HG03469 (cell line): ENCODE measurements at regions not wholly inside any gene's neighbourhood (a gene's known extent, or its start where the extent isn't known, plus 50 kb on each side); places are given as distances from the start of the nearest gene placed in this dataset.
A peak's percentile ranks its signal among the peaks of the same experiment; 100 is the strongest.
"Not testable (repeated sequence)": the region's sequence is repeated elsewhere in the genome, so short reads cannot be mapped to it uniquely, and the experiment has no call there.

Experiments
- ATAC-seq: cut with Tn5 transposase; IDR thresholded peaks from one replicate; pipeline ENCODE4 v1.9.1; 2021; ENCODE audit warnings: mild to moderate bottlenecking, moderate library complexity, moderate number of reproducible peaks; ENCODE audit not compliant: unreplicated experiment

DNA sequence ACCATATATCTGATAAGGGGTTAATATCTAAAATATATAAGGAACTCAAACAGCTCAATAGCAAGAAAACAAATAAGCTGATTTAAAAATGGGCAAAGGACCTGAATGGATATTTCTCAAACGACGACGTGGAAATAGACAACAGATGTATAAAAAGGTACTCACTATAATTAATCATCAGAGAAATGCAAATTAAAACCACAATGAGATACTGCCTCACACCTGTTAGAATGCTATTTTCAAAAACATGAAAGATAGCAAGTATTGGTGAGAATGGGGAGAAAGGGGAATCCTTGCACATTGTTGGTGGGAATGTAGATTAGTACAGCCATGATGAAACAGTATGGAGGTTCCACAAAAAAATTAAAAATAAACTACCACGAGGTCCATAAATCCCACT is 163.2 kb downstream of the DKK1 start:
- ATAC-seq: no peak

DNA sequence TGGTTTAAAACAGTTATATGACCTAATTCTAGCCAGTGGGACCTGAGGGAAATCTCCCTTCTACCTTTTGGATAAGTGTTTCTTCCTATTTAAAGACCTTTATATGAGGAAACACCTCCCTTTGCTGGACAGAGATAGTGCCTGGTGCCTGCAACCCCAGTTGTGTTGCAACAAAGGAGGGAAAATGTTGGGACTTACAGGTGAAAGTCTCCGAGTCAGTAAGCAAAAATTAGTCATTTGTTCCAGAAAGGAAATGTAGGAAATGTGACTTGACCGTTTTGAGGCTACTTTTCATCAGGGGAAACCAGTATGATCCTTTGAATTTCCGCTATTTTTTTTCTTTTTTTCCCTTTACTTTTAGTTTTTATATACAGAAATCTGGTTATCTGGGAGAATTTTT is 165.5 kb downstream of the DKK1 start:
- ATAC-seq: no peak

DNA sequence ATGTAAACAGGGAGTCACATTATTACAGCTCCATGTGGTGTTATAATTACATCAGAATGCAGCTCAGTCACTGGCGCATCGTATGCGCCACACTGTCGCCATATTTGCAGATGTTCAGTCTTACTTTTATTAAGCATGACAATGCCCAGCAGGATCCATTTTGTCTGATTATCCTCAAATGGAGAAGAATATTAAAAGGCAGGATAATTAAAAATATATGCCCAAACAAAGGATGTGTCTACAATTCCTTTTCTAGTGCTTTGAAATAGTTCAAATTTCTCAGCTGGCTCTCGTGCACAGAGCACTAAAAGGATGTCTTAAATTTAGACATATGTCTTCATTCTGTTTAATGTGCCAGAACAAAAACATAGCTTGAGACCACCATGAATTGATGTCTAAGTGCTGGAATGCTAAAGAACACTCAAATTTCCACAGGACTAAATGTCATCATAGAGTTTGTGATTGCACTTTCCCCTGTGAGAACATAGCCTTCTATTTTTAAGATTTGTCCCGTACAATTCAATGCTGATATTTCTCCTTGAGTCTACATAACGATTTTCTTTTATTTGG is 168.0 kb downstream of the DKK1 start:
- ATAC-seq: no peak

DNA sequence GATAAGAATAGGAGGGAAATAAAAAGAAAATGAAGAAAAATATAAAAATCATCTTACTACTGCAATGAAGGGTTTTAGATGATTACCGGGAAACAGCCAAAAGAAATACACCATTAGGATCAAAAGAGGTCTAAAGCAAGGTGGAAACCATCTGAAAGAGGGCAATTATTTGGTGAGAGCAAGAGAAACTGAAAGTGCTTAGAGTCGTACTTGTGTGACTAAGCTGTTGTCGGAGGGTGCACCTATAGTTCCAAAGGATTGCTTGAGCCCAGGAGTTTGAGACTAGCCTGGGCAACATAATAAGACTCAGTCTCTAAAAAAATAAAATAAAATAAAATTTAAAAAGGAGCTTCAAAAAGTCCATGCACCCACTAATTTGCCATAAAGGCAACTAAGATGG is 169.5 kb downstream of the DKK1 start:
- ATAC-seq: peak; percentile 83

DNA sequence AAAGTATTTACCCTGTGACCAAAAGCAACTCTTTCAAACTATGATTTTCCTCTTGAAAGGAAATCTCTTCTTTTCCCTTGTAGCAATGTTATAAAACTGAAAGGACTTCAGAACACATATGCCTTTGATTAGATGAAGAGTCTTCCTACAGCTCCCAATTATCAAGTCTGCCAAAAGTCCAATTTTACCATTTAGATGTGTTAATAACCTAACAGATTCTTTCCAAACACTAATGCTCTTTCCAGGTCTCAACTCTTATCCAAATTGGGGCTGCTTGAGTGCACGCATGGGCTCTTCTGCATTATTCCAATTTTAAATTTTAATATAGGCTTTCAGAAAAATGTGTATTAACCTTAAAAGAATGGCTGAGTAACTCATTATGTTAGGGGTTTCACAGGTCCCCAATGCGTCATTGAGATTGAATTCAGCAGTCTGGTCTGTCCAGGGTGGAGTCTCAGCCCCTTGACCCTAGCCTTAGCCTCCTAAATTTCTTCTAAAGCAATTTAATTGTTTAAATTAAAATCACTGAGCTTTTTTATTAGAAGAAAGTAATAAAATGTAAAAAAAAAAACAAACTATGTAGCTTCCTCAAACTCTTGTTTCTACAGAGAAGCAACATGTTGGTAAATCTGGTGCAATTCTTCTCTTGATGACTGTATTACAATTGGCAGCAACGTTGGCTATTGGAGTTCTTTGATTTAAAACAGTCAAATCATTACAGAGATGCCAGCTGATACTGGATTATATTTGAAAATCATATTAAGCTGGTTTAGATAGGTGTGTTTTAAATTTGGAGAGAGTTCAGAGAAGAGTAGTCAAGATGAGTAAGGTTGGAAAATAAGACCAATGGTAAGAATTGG is 170.4 kb downstream of the DKK1 start:
- no peak for ATAC-seq

DNA sequence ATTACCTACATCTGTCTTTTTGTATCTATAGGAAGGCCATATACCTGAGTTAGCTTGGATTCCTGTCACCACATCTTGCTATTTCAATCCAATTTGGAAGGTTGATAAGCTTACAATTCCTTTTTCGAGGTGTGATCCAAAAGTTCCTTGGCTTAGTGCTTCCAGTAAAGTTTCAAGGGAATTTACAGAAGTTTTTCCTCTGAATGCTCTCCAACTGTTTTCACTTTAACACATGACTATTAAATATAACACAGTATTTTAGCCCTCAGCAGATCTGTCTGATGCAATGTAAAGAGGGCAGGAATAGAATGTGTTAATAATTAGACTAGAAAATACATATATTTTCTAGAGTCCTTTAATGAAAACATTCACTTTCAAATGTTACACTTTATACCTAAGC is 171.4 kb downstream of the DKK1 start:
- ATAC-seq: no peak

DNA sequence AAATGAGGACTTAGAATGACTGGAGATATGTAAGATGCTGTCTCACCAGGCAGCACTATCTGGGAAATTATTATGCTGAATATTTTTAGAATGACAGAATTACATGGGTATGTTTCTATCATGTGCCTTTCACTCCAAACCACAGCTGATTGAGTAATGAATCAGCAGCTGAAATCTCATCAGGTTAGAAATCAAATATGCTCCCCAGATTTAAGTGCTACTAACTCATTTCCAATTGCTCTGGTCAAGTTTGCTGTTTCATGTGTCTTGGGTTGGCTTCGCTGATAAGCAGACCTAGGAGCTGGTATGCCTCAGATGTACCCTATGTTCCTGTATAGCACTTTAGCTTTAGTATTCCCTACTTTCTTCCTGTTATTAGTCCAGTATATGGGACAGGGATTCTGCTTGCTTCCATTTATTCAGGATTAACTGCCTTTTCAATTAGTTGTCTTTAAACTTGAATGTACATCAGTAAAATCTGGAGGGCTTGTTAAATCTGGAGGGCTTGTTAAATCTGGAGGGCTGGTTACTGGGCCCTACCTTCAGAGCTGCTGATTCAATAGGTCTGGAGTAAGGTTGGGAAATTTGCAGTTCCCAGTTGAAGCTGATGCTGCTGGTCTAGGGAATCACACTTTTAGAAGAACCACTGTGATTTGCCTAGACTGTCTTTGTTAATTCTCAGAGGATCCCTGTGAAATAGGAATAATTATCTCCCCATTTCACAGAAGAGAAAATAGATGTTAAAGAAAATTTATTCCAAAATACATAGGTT is 172.9 kb downstream of the DKK1 start:
- no peak for ATAC-seq

DNA sequence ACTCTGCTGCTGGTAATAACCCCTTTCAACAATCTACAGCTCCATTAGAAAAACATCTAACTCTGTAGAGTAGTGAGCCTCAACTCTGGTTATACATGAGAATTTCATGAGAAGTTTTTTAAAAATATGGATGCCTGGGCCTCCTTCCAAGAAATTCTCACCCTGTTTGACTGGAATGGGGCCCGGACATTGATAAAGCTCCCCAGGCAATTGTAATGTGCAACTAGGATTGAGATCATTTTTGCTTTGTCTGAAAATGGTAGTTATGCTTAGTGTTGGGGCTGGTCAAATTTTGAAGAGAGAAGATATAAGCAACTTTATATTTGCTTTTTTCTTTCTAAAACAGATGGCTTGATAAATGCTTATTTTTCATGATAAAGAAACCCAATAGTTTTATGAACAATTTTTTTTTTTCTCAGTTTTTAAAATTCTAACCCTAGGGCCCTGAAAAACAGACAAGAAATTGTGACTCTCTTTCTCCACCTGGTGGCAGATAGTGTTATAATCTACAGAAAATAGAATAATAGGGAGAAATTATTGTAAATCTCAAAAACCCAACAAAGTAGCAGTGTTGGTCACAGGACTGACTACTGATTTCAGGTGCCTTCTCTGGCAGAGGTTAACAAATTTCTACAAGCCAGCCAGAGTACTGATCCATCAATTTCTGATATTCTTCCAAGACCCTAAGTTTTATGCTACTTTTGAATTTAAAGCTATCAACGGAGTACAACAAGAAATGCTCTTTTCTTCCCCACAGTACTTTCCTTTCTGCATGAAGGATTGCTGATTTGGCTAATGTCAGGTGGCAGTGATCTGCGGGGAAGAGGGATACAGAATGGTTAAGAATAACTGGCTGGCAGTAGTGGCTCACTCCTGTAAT is 174.8 kb downstream of the DKK1 start:
- ATAC-seq: no peak

DNA sequence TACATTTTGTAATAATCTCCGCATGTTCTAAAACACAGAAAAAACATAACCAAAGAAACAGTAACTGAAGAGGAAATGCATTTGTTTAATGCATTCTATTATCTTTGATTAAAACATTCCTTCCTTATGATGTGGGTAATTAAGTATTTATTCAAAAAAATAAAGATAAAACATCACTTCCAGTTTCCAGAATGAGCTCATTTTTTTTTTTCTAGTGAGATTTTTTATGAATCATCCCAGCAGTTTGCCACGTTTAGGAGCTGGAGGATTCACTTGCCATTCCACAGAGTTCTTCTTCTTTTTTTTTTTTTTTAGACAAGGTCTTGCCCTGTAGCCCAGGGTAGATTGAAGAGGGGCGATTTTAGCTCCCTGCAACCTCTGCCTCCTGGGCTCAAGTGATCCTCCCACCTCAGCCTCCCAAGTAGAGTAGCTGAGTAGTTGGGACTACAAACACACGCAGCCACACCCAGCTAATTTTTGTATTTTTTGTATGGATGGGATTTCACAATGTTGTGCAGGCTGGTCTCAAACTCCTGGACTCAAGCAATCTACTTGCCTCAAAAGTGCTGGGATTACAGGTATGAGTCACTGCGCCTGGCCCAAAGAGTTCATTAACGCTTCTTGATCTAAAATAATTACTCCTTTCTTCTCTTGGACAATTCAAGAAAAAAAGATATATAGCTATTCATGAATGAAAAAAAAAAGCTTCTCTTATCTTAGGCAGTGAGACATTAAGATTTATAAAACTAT is 177.3 kb downstream of the DKK1 start:
- ATAC-seq: no peak

DNA sequence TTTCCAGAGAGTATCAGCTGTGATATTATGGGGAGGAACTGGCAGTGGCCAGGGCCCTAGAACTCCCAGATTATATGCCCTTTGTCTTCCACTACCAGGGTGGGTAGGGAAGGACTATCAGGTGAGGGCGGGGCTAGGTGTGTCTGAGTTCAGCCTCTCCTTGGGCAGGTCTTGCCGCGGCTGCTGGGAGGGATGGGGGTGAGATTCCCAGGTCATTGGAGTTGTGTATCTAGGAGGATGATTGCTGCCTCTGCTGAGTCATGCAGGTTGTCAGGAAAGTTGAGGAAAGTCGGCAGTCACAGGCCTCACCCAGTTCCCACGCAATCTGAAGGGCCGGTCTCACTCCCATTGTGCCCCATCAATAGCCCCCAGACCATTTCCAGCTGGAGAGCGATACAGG is 185.2 kb downstream of the DKK1 start:
- no peak for ATAC-seq

DNA sequence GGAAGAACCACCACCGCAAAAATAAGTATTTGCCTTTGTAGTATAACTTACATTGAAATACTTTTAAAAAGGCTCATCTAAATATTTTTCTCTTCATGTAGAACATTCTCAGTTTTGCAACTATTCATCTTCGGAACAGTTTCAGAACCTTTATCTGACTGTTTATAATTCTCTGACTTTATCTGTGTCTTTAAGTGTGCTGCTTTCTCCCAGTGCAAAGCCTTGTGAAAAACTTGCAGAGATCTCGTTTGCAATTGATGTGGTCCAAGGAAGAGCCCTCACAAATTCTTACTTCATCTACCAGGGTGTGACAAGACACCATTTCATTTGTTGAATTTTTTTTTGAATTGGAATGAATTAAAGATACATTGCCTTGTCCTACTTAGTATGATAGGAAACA is 186.4 kb downstream of the DKK1 start:
- no peak for ATAC-seq

DNA sequence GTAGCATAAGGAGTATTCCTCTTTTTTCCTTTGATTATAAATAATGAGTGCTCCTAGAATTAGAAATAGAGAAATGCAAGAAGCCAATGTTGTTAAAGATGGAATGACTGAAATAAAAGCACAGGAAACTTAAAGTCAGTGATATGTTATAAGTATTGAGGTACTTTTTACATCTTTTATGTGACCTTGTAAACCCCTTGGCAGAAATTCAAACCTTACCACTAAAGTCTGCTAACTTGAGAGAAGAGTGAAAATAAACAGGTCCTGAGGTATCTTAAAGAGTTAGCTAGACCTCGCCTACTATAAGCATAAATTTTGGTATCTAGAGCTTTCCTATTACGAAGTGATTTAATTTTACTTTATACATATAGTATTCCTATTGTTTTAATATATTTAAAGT is 188.2 kb downstream of the DKK1 start:
- ATAC-seq: no peak

DNA sequence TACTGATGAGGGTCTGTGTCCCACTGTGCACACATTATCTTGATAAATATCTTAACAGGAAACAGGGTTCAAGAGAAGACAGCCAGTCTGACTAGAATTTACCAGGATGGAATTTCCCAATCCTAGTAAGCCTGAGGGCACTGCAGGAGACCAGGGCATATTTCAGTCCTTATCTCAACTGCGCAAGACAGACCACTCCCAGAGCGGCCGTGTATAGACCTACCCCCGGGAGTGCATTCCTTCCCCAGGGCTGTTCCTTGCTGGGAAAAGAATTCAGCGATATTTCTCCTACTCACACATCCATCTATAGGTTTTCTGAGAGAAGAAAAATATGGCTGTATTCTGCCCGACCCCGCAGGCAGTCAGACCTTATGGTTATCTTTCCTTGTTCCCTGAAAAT is 191.3 kb downstream of the DKK1 start:
- not testable (repeated sequence) for ATAC-seq

DNA sequence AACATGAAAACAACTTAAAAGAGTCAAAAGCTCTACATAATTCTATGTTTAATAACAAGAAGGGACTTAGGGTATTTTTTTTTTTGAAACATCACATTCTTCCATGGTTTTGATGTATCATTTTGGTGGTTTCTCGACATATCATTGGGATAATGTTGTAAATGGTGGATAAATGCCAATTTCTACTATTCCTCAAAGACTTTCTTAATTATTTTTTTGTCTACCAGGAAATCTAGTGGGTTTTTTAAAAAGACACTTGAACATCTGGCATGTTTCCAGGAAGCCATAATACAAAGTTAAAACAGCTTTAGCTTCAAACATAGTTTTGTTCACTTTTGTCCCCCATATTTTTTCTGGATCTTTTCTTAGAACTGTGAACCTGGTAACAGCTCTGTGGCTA is 200.4 kb downstream of the DKK1 start:
- ATAC-seq: no peak

DNA sequence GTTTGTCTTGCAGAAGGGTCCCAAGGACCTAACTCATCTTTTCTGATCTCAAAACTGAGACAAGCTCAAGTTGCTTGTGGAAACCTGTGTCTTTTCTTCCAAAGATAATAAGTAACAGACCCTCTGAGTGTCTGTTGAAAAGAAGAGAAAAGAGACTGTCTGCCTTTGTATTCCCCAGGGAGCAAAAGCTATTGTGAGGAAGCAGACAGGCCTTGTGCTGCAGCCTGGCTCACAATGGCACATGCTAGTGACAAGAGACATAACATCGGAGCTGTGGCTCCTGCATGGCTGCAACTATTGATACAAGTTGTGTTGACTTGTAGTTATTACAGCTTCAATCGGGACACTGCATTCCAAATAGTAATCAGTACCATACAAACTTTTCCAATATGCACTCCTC is 202.9 kb downstream of the DKK1 start:
- no peak for ATAC-seq

DNA sequence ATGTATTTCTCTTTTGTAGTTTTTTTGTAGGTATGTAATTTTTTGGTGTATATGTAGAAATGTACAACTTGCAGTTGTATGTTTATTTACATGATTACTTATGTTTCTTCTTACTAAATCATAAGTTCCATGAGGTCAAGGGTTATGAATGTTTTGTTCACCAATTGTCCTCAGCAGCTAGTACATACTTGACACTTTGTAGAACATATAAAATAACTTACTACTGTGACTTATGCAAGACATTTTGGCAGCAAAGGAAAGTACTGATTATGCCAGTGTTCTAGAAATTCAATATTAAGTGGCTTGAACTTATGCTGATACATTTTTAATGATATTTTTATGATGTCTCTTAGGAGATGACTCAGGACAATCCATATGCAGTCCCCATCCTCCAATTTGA is 209.6 kb downstream of the DKK1 start:
- ATAC-seq: no peak

DNA sequence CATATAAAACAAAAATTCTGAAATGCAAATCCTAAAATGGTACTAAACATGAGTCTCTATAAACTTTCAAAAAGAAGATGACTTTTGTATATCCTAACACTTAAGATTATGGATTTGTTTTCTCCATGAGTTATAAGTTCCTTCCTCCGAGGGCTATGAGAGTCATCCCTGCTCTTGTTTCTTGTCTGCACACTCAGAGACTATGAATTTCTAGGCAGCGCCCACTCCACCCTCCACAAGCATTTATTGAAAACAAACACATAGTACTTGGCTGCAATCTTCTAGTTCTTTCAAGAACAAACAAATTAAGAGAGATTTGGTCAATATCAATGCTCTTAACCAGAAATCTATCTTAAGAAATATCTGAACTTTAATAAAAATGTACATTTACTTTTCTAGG is 211.7 kb downstream of the DKK1 start:
- no peak for ATAC-seq

DNA sequence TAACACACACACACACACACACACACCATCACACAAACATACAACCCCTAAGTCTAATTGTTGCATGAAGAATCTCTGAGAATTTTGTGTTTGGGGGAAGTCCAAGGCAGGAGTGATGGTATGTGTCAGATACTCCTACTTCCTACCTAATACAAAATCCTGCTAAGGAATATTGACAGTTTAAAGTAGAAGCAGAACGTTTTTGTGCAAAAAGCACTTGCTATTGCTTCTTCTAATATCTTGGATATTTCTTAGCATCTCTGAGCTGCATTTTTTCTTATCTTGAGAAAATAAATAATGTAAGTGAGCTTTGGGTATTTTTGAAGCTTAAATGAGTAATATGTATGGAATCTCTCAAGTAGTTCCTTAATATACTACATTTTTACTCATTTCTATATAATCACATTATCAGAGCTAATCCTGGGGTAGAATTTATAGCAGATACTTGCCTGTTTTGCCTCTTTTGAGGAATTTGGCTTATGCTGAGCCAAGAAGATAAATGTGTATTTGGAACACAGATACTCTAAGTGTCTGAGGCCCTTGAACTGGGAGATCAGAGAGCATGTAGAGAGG is 212.3 kb downstream of the DKK1 start:
- ATAC-seq: no peak

DNA sequence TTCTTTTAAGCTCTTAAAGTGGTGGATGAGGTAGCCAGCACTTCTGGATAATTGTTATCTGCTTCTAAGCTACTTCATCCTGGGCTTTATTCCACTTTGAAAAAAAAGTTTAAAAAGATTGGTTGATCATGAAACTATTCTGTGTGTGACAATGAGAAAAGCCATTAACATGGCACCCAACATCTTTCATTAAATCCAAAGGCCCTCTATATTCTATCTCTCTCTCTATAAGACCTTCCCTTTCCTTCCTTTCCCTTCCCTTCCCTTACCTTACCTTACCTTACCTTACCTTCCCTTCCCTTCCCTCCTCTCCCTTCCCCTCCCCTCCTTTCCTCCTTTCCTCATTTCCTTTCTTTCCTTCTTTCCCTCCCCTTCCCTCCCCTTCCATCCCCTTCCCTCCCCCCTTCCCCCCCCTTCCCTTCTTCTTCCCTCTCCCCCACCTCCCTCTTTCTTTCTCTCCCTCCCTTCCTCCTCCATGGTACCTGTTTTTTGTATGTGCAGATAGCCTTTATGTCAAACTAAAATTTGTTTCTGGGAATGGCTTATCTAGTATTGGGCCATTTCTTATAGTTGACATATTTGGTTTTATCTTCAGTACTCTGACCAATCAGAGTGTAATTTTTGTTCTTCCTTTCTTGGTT is 218.7 kb downstream of the DKK1 start:
- no peak for ATAC-seq
